Neural cell (in vitro differentiated cells): ENCODE measurements at regions not wholly inside any gene's neighbourhood (a gene's known extent, or its start where the extent isn't known, plus 50 kb on each side); places are given as distances from the start of the nearest gene placed in this dataset.

Source experiments
- H2AFZ ChIP-seq: fragments of 200-600, 300-800 bp; sonication (generic), shearing (Covaris generic); 2 replicates; pipeline ENCODE4 v1.6.0; 2014; ENCODE audit warnings: low read depth, mild to moderate bottlenecking, antibody characterized with exemption, low read length, moderate library complexity
- H3F3A ChIP-seq: fragments of 200-600 bp; shearing (Covaris generic); 2 replicates; pipeline ENCODE4 v1.6.1; 2016; ENCODE audit warnings: mild to moderate bottlenecking, moderate library complexity, mixed read lengths, antibody characterized with exemption, low read length; ENCODE audit not compliant: insufficient read depth, poor library complexity, severe bottlenecking
- H3K27ac ChIP-seq: fragments of 200-600, 300-800 bp; sonication (generic), shearing (Covaris generic); 2 replicates; pipeline ENCODE4 v1.5.1; 2014; ENCODE audit warnings: mild to moderate bottlenecking, low read length, moderate library complexity
- H3K27me3 ChIP-seq: fragments of 300-800, 200-600 bp; sonication (generic), shearing (Covaris generic); 2 replicates; pipeline ENCODE4 v1.6.0; 2014; ENCODE audit warnings: mild to moderate bottlenecking, low read depth, low read length, moderate library complexity; ENCODE audit not compliant: insufficient read depth
- H3K36me3 ChIP-seq: fragments of 300-800, 200-600 bp; sonication (generic), shearing (Covaris generic); 2 replicates; pipeline ENCODE4 v1.5.1; 2014; ENCODE audit warnings: mild to moderate bottlenecking, antibody characterized with exemption, low read length, moderate library complexity; ENCODE audit not compliant: insufficient read depth
- H3K4me2 ChIP-seq: fragments of 300-800, 200-600 bp; sonication (generic), shearing (Covaris generic); 2 replicates; pipeline ENCODE4 v1.6.0; 2014; ENCODE audit warnings: mild to moderate bottlenecking, low read length
- H3K4me3 ChIP-seq: fragments of 300-800, 200-600 bp; sonication (generic), shearing (Covaris generic); 2 replicates; pipeline ENCODE4 v1.5.1; 2014; ENCODE audit warnings: mild to moderate bottlenecking, low read length, moderate library complexity
- H3K79me2 ChIP-seq: fragments of 200-600 bp; shearing (Covaris generic); replicated peaks from 2 replicates; pipeline ENCODE4 v1.6.0; 2014; ENCODE audit warnings: mild to moderate bottlenecking, low read length, moderate library complexity; ENCODE audit not compliant: insufficient read depth
- H3K9ac ChIP-seq: fragments of 300-800, 200-600 bp; sonication (generic), shearing (Covaris generic); 2 replicates; pipeline ENCODE4 v1.6.1; 2016; ENCODE audit warnings: mild to moderate bottlenecking, low read length, mixed read lengths
- H3K9me2 ChIP-seq: fragments of 200-600 bp; shearing (Covaris generic); 2 replicates; pipeline ENCODE4 v1.6.1; 2016; ENCODE audit warnings: mild to moderate bottlenecking, low read length, mixed read lengths; ENCODE audit not compliant: insufficient read depth
- H3K9me3 ChIP-seq: fragments of 200-600, 300-800 bp; sonication (generic), shearing (Covaris generic); 2 replicates; pipeline ENCODE4 v1.6.1; 2016; ENCODE audit warnings: mild to moderate bottlenecking, mixed run types, low read length, moderate library complexity, mixed read lengths
- H4K20me1 ChIP-seq: fragments of 200-600 bp; shearing (Covaris generic); 2 replicates; pipeline ENCODE4 v1.6.1; 2016; ENCODE audit warnings: mild to moderate bottlenecking, mixed run types; ENCODE audit not compliant: insufficient read depth
- CTCF ChIP-seq: fragments of 450-650 bp; IDR thresholded peaks from 2 replicates; pipeline ENCODE4 v1.5.1; 2014; ENCODE audit warnings: antibody characterized with exemption, mild to moderate bottlenecking, moderate library complexity; ENCODE audit not compliant: poor library complexity, severe bottlenecking
- EP300 ChIP-seq: fragments of 450-650 bp; conservative IDR thresholded peaks from 2 replicates; pipeline ENCODE4 v1.6.1; 2014; ENCODE audit warnings: antibody characterized with exemption, mild to moderate bottlenecking, moderate library complexity; ENCODE audit not compliant: poor library complexity, severe bottlenecking
- EZH2 ChIP-seq: fragments of 200-600, 300-800 bp; shearing (Covaris generic), sonication (generic); IDR thresholded peaks from 2 replicates; pipeline ENCODE4 v1.6.1; 2014; ENCODE audit warnings: antibody characterized with exemption, low read length, borderline replicate concordance, mild to moderate bottlenecking; ENCODE audit not compliant: insufficient read depth, poor library complexity, severe bottlenecking
- MXI1 ChIP-seq: fragments of 450-650 bp; conservative IDR thresholded peaks from 2 replicates; pipeline ENCODE4 v1.6.1; 2014; ENCODE audit warnings: antibody characterized with exemption, mild to moderate bottlenecking; ENCODE audit not compliant: poor library complexity, severe bottlenecking
- POLR2AphosphoS5 ChIP-seq: IDR thresholded peaks from 2 replicates; pipeline ENCODE4 v1.6.1; 2012
- RAD21 ChIP-seq: fragments of 450-650 bp; conservative IDR thresholded peaks from 2 replicates; pipeline ENCODE4 v1.6.1; 2014; ENCODE audit warnings: antibody characterized with exemption, mild to moderate bottlenecking, moderate library complexity
- REST ChIP-seq: IDR thresholded peaks from 2 replicates; pipeline ENCODE4 v1.6.1; 2012; ENCODE audit warnings: borderline replicate concordance
- SMC3 ChIP-seq: fragments of 450-650 bp; conservative IDR thresholded peaks from 2 replicates; pipeline ENCODE4 v1.6.1; 2014; ENCODE audit warnings: antibody characterized with exemption, mild to moderate bottlenecking, moderate library complexity; ENCODE audit not compliant: poor library complexity
- TAF1 ChIP-seq: IDR thresholded peaks from 2 replicates; pipeline ENCODE4 v1.6.1; 2012; ENCODE audit warnings: low read depth

GRCh38 chr19:31995546-31995945, 349.9 kb upstream of the ZNF507 start:
- H3K36me3 ChIP-seq, result no peaks in the 10 kb centered on the region
- H4K20me1 ChIP-seq, result no peaks in the 10 kb centered on the region
- no peaks in the 10 kb centered on the region for H3K27me3 ChIP-seq
- H2AFZ ChIP-seq, result no peak overlapping the region
- H3K4me2 ChIP-seq, result no peak overlapping the region
- H3K9me3 ChIP-seq, result no peaks in the 10 kb centered on the region
- H3K4me3 ChIP-seq, result no peak overlapping the region
- no peaks in the 10 kb centered on the region for H3K9me2 ChIP-seq
- H3K27ac ChIP-seq, result no peak overlapping the region
- TF ChIP-seq MXI1 (no peak), EP300 (no peak), POLR2AphosphoS5 (no peak), TAF1 (no peak)
- no peak overlapping the region for H3K9ac ChIP-seq
- no peaks in the 10 kb centered on the region for H3K79me2 ChIP-seq
- no peaks in the 10 kb centered on the region for H3F3A ChIP-seq

GRCh38 chr19:32010071-32010470, 335.3 kb upstream of the ZNF507 start:
- H3K79me2 ChIP-seq, result no peaks in the 10 kb centered on the region
- no peaks in the 10 kb centered on the region for H3K9me2 ChIP-seq
- no peak overlapping the region for H3K27ac ChIP-seq
- H3K27me3 ChIP-seq, result no peaks in the 10 kb centered on the region
- H3K36me3 ChIP-seq, result no peaks in the 10 kb centered on the region
- H2AFZ ChIP-seq, result no peak overlapping the region
- H3K4me3 ChIP-seq, result no peak overlapping the region
- H3K9ac ChIP-seq, result no peak overlapping the region
- H3K9me3 ChIP-seq, result peaks cover 4% of the 10 kb centered on the region
- no peaks in the 10 kb centered on the region for H4K20me1 ChIP-seq
- H3F3A ChIP-seq, result no peaks in the 10 kb centered on the region
- TF ChIP-seq POLR2AphosphoS5 (no peak), MXI1 (no peak), REST (no peak), EZH2 (no peak), EP300 (no peak), SMC3 (no peak), CTCF (no peak), TAF1 (no peak), RAD21 (no peak)
- H3K4me2 ChIP-seq, result no peak overlapping the region

- no peaks in the 10 kb centered on the region for H3F3A ChIP-seq
- no peak overlapping the region for H3K27ac ChIP-seq
- H2AFZ ChIP-seq, result no peak overlapping the region
- H3K9me2 ChIP-seq, result no peaks in the 10 kb centered on the region
- H3K79me2 ChIP-seq, result no peaks in the 10 kb centered on the region
- no peak for TF ChIP-seq CTCF
- no peak for TF ChIP-seq EP300
- TF ChIP-seq TAF1, result no peak
- no peaks in the 10 kb centered on the region for H3K27me3 ChIP-seq
- H3K9me3 ChIP-seq, result no peaks in the 10 kb centered on the region
- H3K9ac ChIP-seq, result no peak overlapping the region
- no peak overlapping the region for H3K4me2 ChIP-seq
- H4K20me1 ChIP-seq, result no peaks in the 10 kb centered on the region
- H3K4me3 ChIP-seq, result no peak overlapping the region
- H3K36me3 ChIP-seq, result no peaks in the 10 kb centered on the region
These were observed 333.2 kb upstream of the ZNF507 start for GRCh38 chr19:32012206-32012605.
